GM18907 (cell line): ENCODE measurements at regions not wholly inside any gene's neighbourhood (a gene's known extent, or its start where the extent isn't known, plus 50 kb on each side); places are given as distances from the start of the nearest gene placed in this dataset.

Experiments
- ATAC-seq: cut with Tn5 transposase; IDR thresholded peaks from one replicate; pipeline ENCODE4 v1.9.1; 2021; ENCODE audit warnings: mild to moderate bottlenecking, moderate library complexity; ENCODE audit not compliant: unreplicated experiment

- ATAC-seq, result no peak
These were observed 661.7 kb downstream of the VRK1 start for GRCh38 chr14:97458661-97459579.

DNA sequence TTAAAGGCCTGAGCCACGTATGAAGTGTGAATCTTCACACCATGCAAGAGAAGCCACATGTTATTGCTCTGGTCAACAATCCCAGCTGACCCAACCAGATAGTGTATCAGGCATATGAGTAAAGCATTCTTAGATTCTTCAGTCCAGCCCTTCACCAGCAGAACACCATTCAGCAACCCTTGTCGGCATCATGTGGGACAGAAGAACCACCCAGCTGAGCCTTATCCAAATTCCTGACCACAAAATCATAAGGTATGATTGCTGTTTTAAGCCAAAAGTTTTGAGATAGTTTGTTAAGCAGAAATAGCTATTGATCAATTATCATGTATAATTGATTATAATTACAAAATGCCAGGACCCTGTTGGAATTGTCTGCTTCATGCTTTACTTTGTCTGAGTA, 664.9 kb downstream of the VRK1 start:
- ATAC-seq, result no peak

DNA sequence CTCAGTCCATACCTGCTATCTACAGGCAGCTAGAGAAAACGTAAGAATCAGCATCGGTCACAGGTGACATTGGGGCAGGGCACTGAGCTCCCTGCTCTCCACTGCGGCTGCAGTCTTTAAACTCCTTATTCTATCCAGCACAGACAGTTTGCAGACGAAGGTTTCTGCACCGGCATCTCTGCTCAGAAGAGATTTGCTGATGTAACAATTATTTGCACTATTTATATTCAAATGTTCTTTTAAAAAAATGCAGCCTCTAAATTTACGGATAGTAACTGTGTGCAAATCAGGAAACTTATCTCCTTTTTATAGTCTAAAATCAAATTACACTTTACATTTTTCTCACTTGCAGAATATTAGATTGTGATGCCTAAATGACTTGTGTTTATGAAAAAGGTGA, 671.0 kb downstream of the VRK1 start:
- no peak for ATAC-seq

GRCh38 chr14:97477353-97477752, 680.2 kb downstream of the VRK1 start:
- no peak for ATAC-seq

- ATAC-seq, result no peak
These were observed 688.0 kb downstream of the VRK1 start for GRCh38 chr14:97485201-97485600.

- ATAC-seq, result no peak
These were observed 689.5 kb downstream of the VRK1 start for GRCh38 chr14:97486601-97487120.

- ATAC-seq, result no peak
These were observed 692.6 kb downstream of the VRK1 start for GRCh38 chr14:97489750-97490149.

GRCh38 chr14:97490521-97491070, 693.4 kb downstream of the VRK1 start:
- no peak for ATAC-seq

GRCh38 chr14:97491697-97492096, 694.5 kb downstream of the VRK1 start:
- no peak for ATAC-seq

DNA sequence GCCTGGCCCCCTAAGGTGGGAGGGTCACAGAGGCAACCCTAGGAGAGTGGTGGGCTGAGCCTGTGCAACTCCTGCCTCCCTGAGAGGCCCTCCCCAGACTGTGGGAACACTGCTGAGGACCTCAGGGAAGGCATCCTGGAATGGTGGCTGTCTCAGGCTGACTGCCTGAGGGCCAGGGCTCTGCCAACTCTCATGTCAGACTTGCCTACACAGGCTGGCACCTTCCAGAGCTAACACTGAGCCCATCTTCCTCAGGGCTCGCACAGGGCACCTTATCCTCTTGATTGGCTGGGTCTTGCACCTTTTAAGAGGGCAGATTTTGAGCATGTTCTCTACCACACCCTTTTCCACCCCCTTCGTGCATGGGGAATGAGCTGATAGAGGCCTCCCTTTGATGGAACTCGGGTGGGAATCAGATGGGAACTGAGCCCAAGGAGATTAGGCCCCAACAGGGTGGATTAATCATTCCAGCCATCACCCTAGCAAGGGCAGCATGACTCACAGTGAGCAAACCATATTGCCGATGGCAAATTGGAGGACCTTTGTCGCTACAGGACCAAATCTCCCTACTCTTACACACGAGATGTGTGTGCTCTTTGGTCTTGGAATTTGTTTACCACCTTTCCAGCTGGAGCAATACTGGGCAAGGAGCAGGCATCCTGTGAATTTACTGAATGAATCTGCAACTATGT, 702.8 kb downstream of the VRK1 start:
- no peak for ATAC-seq

DNA sequence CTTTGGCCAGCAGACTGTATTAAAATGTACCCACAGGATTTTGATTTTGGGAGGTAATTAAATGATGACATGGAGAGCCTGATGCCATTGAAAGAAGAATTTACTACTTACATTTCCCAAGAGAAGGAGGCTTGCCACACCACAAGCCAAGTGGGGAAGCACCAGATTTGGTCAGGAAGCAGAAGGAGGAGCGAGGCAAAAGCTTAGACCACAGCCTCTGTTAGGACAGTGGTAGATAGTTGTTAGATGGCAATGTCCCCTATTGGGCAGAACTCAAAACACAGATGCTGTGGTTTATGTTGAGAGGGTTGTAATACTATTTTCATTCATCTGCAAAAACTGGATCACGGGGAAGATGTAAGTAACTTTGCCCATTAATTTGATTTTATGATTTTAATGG, 709.4 kb downstream of the VRK1 start:
- ATAC-seq, result no peak

DNA sequence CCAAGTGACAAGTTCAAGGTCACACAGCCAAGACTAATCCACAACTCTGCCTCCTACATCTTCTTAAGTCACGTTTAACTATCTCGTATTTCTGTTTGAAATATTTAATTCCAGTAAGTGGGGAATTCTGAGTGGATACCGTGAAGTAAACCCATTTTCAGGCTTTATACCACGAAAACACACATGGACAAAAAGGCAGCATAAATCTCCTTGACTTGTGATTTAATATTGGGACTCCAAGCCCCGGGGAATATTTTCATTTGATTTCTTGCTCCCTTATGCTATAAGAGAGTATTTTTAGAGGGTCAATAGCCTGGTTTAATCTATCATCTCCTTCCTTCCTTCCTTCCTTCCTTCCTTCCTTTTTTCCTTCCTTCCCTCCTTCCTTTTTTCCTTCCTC, 716.7 kb downstream of the VRK1 start:
- no peak for ATAC-seq

DNA sequence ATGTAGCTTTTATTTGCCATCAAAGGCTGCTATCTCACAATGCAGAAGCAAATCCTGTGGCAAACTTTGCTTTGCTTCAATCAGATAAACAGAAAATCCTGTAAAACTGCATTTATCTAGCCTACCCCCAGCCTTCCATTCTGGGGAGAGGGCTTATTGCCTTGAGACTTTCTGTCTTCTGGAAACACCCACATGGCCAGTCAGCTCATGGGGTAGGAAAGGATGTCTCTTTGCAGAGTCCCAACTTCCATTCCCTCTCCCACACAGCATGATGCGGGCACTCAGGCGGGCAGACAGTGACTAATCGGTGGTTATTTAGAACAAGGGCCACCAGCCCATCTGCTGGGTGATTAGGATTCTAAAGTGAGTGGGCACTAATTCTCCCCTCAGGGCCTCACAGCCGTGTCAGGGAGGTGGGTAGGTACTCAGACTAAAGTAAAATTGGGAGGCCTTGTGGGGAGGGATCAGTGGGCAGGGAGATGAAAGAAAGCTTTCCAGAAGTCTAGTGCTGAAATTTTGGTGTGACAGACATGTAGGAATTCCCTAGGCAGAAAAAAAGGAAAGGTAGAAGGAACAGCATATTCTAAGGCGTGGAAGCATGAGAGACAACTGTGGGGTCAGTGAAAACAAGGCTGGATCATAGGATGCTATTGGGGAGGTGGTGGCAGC, 720.5 kb downstream of the VRK1 start:
- ATAC-seq, result no peak

DNA sequence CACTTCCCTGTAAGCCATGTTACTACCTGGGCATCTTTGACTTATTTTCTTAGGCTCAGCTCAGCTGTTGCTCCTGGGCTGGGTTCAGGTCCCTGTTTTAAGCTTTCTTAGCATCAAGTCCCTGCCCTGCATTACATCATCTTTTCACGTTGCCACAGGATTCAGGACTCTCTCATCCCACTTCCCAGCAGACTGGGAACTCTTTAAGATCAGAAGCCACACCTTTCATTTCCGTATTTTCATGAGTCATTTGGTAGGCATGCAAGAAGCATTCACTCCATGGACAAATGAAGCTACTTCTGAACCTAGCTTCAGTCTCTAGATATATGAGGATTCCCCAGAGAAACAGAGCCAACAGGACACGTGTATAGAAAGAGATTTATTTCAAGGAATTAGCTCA, 726.8 kb downstream of the VRK1 start:
- ATAC-seq, result no peak

GRCh38 chr14:97524589-97525319, 727.6 kb downstream of the VRK1 start:
- no peak for ATAC-seq

DNA sequence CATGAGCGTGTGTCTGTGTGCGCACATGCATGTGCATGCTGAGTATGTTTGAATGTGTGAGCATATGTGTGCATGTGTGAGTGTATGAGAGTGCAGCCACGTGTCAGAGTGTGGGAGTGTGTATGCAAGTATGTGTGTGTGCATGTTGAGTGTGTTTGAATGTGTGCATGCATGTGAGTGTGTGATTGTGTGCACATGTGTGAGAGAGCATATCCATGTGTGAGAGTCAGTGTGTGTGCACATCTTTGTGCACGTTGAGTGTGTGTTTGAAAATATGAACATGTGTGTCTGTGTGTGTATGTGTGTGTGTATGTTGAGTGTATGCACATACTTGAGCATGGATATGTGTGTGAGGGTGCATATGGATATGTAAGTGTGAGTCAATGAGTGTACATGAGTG, 730.8 kb downstream of the VRK1 start:
- no peak for ATAC-seq

DNA sequence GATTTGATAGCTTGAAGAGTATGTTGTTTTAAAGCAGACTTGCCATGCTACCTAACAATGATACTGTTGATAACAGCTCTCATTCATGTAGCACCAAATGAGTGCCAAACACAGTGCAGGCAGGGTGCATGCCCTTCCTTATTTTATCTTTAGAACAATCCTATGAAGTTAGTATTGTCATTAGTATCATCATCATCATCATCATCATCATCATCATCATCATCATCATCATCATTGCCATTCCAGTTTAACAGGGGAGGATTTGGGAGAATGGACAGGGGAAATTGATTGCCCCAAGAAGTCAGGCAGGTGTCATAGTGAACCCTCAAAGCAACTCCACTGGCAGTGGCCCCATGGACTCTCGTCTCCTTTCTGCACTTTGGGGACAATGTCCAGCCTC, 734.9 kb downstream of the VRK1 start:
- no peak for ATAC-seq

GRCh38 chr14:97536421-97536820, 739.2 kb downstream of the VRK1 start:
- no peak for ATAC-seq

DNA sequence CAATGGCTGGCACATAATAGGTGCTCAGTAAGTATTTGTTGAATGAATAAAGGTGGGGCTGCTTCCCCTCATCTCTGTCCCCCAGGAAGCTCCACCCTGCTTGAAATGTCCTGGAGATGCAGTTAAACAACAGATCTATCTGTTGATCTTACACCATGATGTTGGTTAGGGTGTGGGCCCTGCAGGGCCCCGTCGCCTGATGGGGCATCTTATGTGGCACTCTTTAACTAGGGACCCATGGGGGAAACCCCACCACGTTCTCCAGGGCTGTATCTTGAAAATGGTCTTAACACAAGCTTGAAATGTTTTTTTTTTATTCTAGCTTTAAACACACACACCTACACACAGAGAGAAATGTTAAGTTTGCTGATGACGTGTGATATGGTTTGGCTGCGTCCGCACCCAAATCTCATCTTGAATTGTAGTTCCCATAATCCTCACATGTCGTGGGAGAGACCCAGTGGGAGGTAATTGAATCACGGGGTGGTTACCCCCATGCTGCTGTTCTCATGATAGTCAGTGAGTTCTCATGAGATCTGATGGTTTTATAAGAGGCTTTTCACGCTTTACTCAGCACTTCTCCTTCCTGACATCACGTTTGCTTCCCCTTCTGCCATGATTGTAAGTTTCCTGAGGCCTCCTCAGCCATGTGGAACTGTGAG, 741.7 kb downstream of the VRK1 start:
- no peak for ATAC-seq

DNA sequence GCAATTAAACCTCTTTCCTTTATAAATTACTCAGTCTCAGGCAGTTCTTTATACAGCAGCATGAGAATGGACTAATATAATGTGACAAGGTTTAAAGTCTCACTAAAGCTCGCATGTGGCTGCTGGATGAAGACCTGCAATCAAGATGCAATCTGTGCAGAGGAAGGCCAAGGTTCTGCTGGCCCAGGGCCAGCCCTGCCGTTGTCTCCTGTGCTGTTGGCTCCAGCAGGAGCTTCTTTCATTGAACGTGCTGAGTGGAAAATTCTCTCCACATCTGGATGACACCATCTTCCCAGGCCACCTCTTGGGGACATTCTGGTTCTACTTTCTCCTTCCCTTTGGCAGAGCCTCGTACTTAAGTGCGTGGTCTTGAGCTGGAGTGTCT, 742.2 kb downstream of the VRK1 start:
- no peak for ATAC-seq
